ENCODE measurements at regions not wholly inside any gene's neighbourhood (a gene's known extent, or its start where the extent isn't known, plus 50 kb on each side); places are given as distances from the start of the nearest gene placed in this dataset.

GRCh38 chr22:47301820-47302475 is 539.5 kb downstream of the TBC1D22A start:
- no peak for TF ChIP-seq ZNF70 (CRISPR knock-in tag; IDR thresholded peaks at IDR 0.05)
- no peak for TF ChIP-seq ESRRG (CRISPR knock-in tag; IDR thresholded peaks at IDR 0.05)
- TF ChIP-seq SNAI2 (CRISPR knock-in tag; IDR thresholded peaks at IDR 0.05): no peak
- TF ChIP-seq OSR1 (CRISPR knock-in tag; IDR thresholded peaks at IDR 0.05): no peak
- no peak for TF ChIP-seq TSHZ2 (CRISPR knock-in tag; IDR thresholded peaks at IDR 0.05)
- no peak for TF ChIP-seq ZNF8 (CRISPR knock-in tag; IDR thresholded peaks at IDR 0.05)
- TF ChIP-seq PPARA (CRISPR knock-in tag; IDR thresholded peaks at IDR 0.05; ENCODE audit: borderline replicate concordance): no peak
- no peak for TF ChIP-seq TCF4 (CRISPR knock-in tag; IDR thresholded peaks at IDR 0.05; ENCODE audit: borderline replicate concordance)
- TF ChIP-seq TOX (CRISPR knock-in tag; IDR thresholded peaks at IDR 0.05; ENCODE audit: borderline replicate concordance): no peak
- no peak for TF ChIP-seq CSDC2 (CRISPR knock-in tag; IDR thresholded peaks at IDR 0.05)
- TF ChIP-seq ZC3H10 (CRISPR knock-in tag; IDR thresholded peaks at IDR 0.05): no peak

All from SK-N-SH treated with all-trans-retinoic acid at 6 μM for 48 hours (cell line).